A673 (cell line): ENCODE measurements at regions not wholly inside any gene's neighbourhood (a gene's known extent, or its start where the extent isn't known, plus 50 kb on each side); places are given as distances from the start of the nearest gene placed in this dataset.
A peak's percentile ranks its signal among the peaks of the same experiment; 100 is the strongest.

Experiments used
- BruUV-seq: library from RNA; stranded (reverse); fragments of 400-500 nt; replicated peaks from 2 replicates; lab custom pipeline; 2021; lab: Mats Ljungman, UMichigan
- CTCF ChIA-PET: fragments of 300-600 bp; sonication (Branson Sonifier 250); formaldehyde crosslinking; loops from one replicate; lab custom pipeline; 2022; ENCODE audit warnings: antibody characterized with exemption; lab: Charles Lee
- POLR2A ChIA-PET: fragments of 300-600 bp; sonication (Branson Sonifier 250); formaldehyde crosslinking; loops from one replicate; lab custom pipeline; 2022; ENCODE audit warnings: antibody characterized with exemption; ENCODE audit not compliant: low non-redundant PET; lab: Charles Lee
- DNase-seq: peaks from one replicate; pipeline ENCODE4 v3.0.0-alpha.2; 2015; ENCODE audit warnings: low spot score
- H3K27ac ChIP-seq: fragments of 200-600 bp; sonication (generic); 2 replicates; pipeline ENCODE4 v1.5.1; 2016; ENCODE audit warnings: mixed run types, low read depth, mild to moderate bottlenecking, mixed read lengths, antibody characterized with exemption, low read length; ENCODE audit not compliant: poor library complexity, severe bottlenecking
- H3K27me3 ChIP-seq: fragments of 200-600 bp; sonication (generic); replicated peaks from 2 replicates; pipeline ENCODE4 v1.6.1; 2017; ENCODE audit warnings: mixed run types, low read depth, mild to moderate bottlenecking, mixed read lengths, antibody characterized with exemption, low read length; ENCODE audit not compliant: insufficient read depth, poor library complexity
- H3K36me3 ChIP-seq: fragments of 200-600 bp; sonication (generic); 2 replicates; pipeline ENCODE4 v1.6.1; 2016; ENCODE audit warnings: mixed run types, mild to moderate bottlenecking, mixed read lengths, antibody characterized with exemption, low read length; ENCODE audit not compliant: insufficient read depth, poor library complexity, severe bottlenecking
- H3K4me1 ChIP-seq: fragments of 200-600 bp; sonication (generic); 2 replicates; pipeline ENCODE4 v1.6.1; 2017; ENCODE audit warnings: mixed run types, mild to moderate bottlenecking, mixed read lengths, antibody characterized with exemption, low read length; ENCODE audit not compliant: insufficient read depth, poor library complexity, severe bottlenecking
- H3K4me3 ChIP-seq: fragments of 200-600 bp; sonication (generic); 2 replicates; pipeline ENCODE4 v1.5.1; 2016; ENCODE audit warnings: low read depth, mixed run types, mild to moderate bottlenecking, mixed read lengths, low read length; ENCODE audit not compliant: poor library complexity, severe bottlenecking
- H3K9me3 ChIP-seq: fragments of 200-600 bp; sonication (generic); 2 replicates; pipeline ENCODE4 v1.6.1; 2016; ENCODE audit warnings: mixed run types, low read depth, mild to moderate bottlenecking, mixed read lengths, antibody characterized with exemption, low read length; ENCODE audit not compliant: poor library complexity, severe bottlenecking
- EZH2 ChIP-seq: fragments of 200-600 bp; sonication (generic); IDR thresholded peaks from 2 replicates; pipeline ENCODE4 v1.6.1; 2017; ENCODE audit warnings: borderline replicate concordance, low read depth, mild to moderate bottlenecking, mixed read lengths, antibody characterized with exemption, low read length; ENCODE audit not compliant: poor library complexity, severe bottlenecking
- intact Hi-C: fragments of 100-400 bp; cut with micrococcal nuclease; formaldehyde crosslinking; loops from one replicate; pipeline ENCODE4 v1.10.0; 2022; ENCODE audit not compliant: unreplicated experiment
- TF ChIP-seq, protein P1 (sequence below): fragments of 300-800, 200-600 bp; sonication (generic); conservative IDR thresholded peaks from 2 replicates; pipeline ENCODE4 v1.5.1; 2017; ENCODE audit warnings: low read depth, mild to moderate bottlenecking, antibody characterized with exemption, low read length, moderate library complexity, mixed read lengths

DNA sequence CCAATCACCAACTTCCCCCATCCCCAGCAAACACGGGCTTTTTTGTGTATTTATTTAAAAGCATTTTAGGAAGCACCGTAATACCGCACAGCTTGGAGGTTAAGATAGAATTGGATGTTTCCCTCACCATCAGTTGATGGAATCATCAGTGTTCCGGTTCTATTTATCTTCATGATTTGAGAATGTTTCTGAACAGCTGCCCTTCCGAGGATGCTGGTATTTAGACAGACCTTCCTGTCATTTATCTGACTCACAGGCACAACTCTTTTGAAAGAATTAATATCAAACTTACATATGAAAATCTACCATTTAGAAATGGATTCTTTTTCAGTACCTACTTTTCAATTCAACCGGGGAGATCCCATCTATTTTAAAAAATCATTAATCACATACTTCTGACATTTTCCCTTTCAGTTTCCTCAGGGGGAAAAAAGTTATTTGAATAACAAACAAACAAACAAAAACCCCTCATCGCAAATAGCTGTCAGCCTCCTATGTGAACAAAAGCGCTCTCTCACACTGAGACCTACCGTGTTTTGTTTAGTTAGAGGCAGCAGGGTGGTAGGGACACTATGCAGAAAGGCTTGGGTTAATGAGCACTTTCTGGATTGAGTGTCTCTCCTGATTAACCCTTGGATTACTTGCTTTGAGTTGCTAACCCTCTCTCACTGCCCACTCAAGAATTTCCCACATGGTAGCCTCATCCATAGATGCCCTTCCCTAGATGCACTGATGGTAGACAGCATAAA is 189.3 kb downstream of the TM9SF2 start:
- no peaks in the 10 kb centered on the region for H3K27me3 ChIP-seq
- DNase-seq, result no peak
- CTCF ChIA-PET, result no interaction called here
- H3K36me3 ChIP-seq, result no peaks in the 10 kb centered on the region
- no TSS peak for BruUV-seq
- TF ChIP-seq EZH2, result no peak
- TF ChIP-seq, protein P1, sequence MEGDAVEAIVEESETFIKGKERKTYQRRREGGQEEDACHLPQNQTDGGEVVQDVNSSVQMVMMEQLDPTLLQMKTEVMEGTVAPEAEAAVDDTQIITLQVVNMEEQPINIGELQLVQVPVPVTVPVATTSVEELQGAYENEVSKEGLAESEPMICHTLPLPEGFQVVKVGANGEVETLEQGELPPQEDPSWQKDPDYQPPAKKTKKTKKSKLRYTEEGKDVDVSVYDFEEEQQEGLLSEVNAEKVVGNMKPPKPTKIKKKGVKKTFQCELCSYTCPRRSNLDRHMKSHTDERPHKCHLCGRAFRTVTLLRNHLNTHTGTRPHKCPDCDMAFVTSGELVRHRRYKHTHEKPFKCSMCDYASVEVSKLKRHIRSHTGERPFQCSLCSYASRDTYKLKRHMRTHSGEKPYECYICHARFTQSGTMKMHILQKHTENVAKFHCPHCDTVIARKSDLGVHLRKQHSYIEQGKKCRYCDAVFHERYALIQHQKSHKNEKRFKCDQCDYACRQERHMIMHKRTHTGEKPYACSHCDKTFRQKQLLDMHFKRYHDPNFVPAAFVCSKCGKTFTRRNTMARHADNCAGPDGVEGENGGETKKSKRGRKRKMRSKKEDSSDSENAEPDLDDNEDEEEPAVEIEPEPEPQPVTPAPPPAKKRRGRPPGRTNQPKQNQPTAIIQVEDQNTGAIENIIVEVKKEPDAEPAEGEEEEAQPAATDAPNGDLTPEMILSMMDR, result no peak
- H3K9me3 ChIP-seq, result no peaks in the 10 kb centered on the region
- H3K4me3 ChIP-seq, result no peak overlapping the region
- no peak overlapping the region for H3K27ac ChIP-seq
- POLR2A ChIA-PET, result no interaction called here
- H3K4me1 ChIP-seq, result peaks cover 57% of the 10 kb centered on the region
- intact Hi-C loops, result no loop called here

DNA sequence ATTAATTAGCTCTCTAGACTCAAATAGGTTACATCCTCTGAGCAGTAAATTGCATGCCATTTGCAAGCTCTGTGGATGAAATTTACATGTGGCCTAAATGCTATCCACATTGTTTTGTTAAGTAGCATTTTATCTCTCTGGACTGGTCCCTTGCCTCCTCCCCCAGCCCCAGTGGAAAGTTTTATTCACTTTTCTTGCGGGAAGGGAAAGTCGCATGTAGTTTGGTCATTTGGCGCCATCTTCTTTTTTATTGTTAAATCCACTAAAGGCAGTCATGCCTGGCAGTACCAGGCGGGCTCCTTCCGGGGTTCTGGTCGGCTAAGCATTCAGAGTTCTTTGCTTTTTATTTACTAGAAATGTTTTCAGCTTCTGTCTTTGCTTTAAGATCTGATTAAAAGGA is 188.7 kb downstream of the TM9SF2 start:
- no TSS peak for BruUV-seq
- Histone ChIP-seq H3K9me3 (no peaks in the 10 kb centered on the region), H3K4me3 (no peak overlapping the region), H3K27me3 (no peaks in the 10 kb centered on the region), H3K4me1 (peaks cover 57% of the 10 kb centered on the region), H3K36me3 (no peaks in the 10 kb centered on the region), H3K27ac (no peak overlapping the region)
- intact Hi-C loops, result no loop called here
- TF ChIP-seq, protein P1, result no peak
- TF ChIP-seq EZH2, result no peak
- ChIA-PET CTCF (no interaction called here), POLR2A (no interaction called here)
- DNase-seq, result no peak

DNA sequence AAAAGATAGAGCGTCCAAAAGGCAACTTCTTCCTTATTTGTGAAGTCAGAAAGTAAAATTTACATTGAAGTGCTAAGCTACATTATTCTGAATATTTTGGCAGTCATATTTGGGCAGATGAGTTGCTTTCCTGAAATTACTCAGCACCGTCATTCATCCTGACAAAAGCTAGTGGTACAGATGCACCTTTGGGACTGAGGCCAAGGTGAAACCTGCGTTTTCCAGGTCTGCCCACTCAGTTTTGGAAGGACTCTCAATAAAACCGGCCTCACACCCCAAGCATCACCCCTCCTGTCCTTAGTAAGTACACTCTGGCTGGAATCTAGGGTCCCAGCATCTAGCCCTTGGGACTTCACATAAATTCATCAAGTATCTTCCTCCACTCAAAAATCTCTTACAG is 187.5 kb downstream of the TM9SF2 start:
- TF ChIP-seq EZH2, result no peak
- TF ChIP-seq, protein P1, result no peak
- no peak overlapping the region for H3K4me3 ChIP-seq
- peak overlapping the region; percentile 83 for H3K27ac ChIP-seq
- ChIA-PET POLR2A (no interaction called here), CTCF (no interaction called here)
- H3K4me1 ChIP-seq, result peaks cover 52% of the 10 kb centered on the region
- BruUV-seq, result no TSS peak
- DNase-seq, result no peak
- intact Hi-C loops, result no loop called here
- H3K9me3 ChIP-seq, result no peaks in the 10 kb centered on the region
- no peaks in the 10 kb centered on the region for H3K36me3 ChIP-seq
- H3K27me3 ChIP-seq, result no peaks in the 10 kb centered on the region
